ENCODE measurements at regions not wholly inside any gene's neighbourhood (a gene's known extent, or its start where the extent isn't known, plus 50 kb on each side); places are given as distances from the start of the nearest gene placed in this dataset.
"Not testable (repeated sequence)": the region's sequence is repeated elsewhere in the genome, so short reads cannot be mapped to it uniquely, and the experiment has no call there.

DNA sequence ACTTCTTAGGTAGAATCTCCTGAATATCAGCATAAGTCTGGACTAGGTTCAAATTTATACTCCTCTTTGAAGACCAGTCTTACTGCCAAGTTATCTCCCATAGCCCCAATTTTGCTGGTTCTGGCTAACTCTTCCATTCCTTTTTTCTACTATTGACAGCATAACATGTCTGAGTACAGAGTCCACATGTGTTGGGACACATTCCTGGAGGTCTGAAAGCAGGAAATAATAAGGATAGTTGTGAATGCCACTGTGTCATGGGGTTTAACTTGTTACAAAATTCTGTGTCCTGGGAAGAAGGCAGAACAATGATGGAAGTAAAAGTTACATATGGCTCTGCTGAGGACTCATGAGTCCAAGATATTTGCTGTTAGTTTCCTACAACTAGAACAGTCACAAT is 57.4 kb upstream of the ZBTB20 start:
- Histone ChIP-seq H3K4me1 (replicated peaks) (no peaks in the 10 kb centered on the region), H3K36me3 (no peaks in the 10 kb centered on the region), H3K4me3 (no peak overlapping the region), H3K27me3 (replicated peaks) (no peaks in the 10 kb centered on the region), H3K27ac (no peak overlapping the region), H3K9me3 (replicated peaks) (no peaks in the 10 kb centered on the region)
- DNase-seq (ENCODE audit: low read depth in 1 of 2, low spot score in 2 of 2): no peak

DNA sequence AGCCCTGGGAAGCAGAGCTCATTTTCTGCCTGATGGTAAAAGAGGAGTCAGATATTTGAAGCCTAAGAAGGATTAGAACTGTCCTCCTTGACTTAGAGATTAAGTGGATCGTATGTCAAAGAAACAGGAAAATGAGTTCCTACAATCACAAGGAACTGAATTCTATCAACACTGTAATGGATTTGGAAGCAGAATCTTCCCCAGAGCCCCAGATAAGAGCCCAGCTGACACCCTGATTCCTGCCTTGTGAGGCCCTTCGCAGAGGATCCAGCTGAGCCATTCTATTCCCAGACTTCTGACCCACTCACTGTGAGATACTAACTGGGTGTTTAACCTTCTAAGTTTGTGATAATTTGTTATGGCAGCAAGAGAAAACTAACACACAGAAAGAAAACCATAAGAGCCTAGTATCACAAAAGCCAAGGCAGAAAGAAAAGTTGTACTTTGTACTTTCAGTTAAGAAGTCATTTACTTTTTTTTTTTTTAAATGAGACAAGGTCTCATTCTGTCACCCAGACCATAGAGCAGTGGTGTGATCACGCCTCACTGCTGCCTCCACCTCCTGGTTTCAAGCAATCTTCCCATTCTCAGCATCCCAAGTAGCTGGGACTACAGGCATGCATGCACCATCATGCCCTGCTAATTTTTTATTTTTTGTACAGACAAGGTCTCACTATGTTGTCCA is 61.1 kb upstream of the ZBTB20 start:
- Histone ChIP-seq H3K4me3 (no peak overlapping the region), H3K4me1 (replicated peaks) (no peaks in the 10 kb centered on the region), H3K9me3 (replicated peaks) (no peaks in the 10 kb centered on the region), H3K36me3 (no peaks in the 10 kb centered on the region), H3K27ac (no peak overlapping the region), H3K27me3 (replicated peaks) (no peaks in the 10 kb centered on the region)
- no peak for DNase-seq (ENCODE audit: low read depth in 1 of 2, low spot score in 2 of 2)

DNA sequence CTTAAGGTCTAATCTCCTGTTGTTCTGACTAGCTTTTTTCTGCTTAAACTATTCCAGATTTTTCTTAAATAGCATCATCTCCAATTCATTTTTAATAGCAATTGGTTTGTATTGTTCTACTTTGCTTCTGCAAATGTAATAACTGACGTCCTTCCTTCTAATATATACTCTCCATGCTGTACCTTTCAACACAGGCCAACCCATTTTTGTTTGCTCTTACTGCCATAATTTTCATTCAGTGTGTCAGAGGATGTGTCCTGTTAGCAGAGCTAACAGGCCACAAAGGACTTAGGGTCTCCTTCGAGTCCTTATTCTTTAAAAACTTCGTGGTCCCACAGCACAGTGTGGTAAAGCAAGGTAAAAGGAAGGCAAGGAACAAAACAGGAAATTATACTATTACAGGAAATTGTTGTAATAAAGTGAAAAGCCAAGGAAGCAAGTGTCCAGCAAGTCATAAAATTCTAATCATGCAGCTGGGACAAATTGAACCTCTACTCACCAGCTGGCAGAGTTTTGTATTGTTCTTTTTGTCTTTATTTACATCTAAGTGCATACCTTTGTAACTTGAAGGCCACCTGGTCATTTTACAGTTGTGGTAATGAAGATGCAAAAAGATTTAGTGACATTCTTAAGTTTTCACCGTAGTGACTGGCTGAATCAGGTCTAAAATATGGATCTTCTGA is 64.9 kb upstream of the ZBTB20 start:
- DNase-seq (ENCODE audit: low read depth in 1 of 2, low spot score in 2 of 2): no peak
- H3K9me3 ChIP-seq (replicated peaks): no peaks in the 10 kb centered on the region
- no peaks in the 10 kb centered on the region for H3K27me3 ChIP-seq (replicated peaks)
- no peaks in the 10 kb centered on the region for H3K4me1 ChIP-seq (replicated peaks)
- H3K4me3 ChIP-seq: no peak overlapping the region
- no peak overlapping the region for H3K27ac ChIP-seq
- H3K36me3 ChIP-seq: no peaks in the 10 kb centered on the region

- H3K4me1 ChIP-seq (replicated peaks): peaks cover 5% of the 10 kb centered on the region
These were observed 65.5 kb upstream of the ZBTB20 start for GRCh38 chr3:115212615-115213014.

GRCh38 chr3:115213052-115213451 is 66.0 kb upstream of the ZBTB20 start:
- H3K36me3 ChIP-seq; H3K27ac ChIP-seq; H3K4me3 ChIP-seq; H3K27me3 ChIP-seq (replicated peaks); H3K4me1 ChIP-seq (replicated peaks); H3K9me3 ChIP-seq (replicated peaks); DNase-seq (ENCODE audit: low read depth in 1 of 2, low spot score in 2 of 2): not testable (repeated sequence)

More at GRCh38 chr3:115212615-115213014, 65.5 kb upstream of the ZBTB20 start:
- H3K36me3 ChIP-seq: no peaks in the 10 kb centered on the region
- H3K9me3 ChIP-seq (replicated peaks): no peaks in the 10 kb centered on the region
- H3K4me3 ChIP-seq: no peak overlapping the region
- H3K27ac ChIP-seq: no peak overlapping the region
- DNase-seq (ENCODE audit: low read depth in 1 of 2, low spot score in 2 of 2): no peak
- no peaks in the 10 kb centered on the region for H3K27me3 ChIP-seq (replicated peaks)

- H3K27ac ChIP-seq: no peak overlapping the region
These were observed 70.2 kb upstream of the ZBTB20 start for GRCh38 chr3:115217292-115217677.

GRCh38 chr3:115217678-115218451 is 70.8 kb upstream of the ZBTB20 start:
- Histone ChIP-seq H3K4me1 (replicated peaks) (peaks cover 13% of the 10 kb centered on the region), H3K27ac (peak overlapping the region; percentile 24; the same call in 1 of the 2 replicates), H3K36me3 (no peaks in the 10 kb centered on the region), H3K4me3 (no peak overlapping the region), H3K27me3 (replicated peaks) (no peaks in the 10 kb centered on the region), H3K9me3 (replicated peaks) (no peaks in the 10 kb centered on the region)
- DNase-seq (ENCODE audit: low read depth in 1 of 2, low spot score in 2 of 2): peak; percentile 60 to 79

More at GRCh38 chr3:115217292-115217677, 70.2 kb upstream of the ZBTB20 start:
- DNase-seq (ENCODE audit: low read depth in 1 of 2, low spot score in 2 of 2): no peak
- peaks cover 13% of the 10 kb centered on the region for H3K4me1 ChIP-seq (replicated peaks)
- H3K36me3 ChIP-seq: no peaks in the 10 kb centered on the region
- no peak overlapping the region for H3K4me3 ChIP-seq
- H3K27me3 ChIP-seq (replicated peaks): no peaks in the 10 kb centered on the region
- no peaks in the 10 kb centered on the region for H3K9me3 ChIP-seq (replicated peaks)

DNA sequence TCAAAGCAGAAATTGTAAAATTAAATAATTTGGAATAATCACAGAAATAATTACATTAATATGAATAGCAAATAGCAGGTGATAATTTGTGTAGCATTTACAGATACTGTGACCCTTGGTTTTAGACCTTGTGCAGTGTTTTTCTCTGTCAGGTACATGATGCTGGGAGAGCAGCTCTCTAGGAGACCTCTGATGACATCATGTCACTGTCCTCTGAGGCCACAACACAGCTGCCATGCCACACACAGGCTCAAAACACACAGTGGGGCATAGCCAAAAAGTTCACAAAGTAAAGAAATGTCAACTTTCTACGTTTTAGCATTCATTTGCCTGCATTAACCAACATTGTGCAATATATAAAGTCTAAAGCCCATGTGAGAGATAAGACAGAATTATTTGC is 71.8 kb upstream of the ZBTB20 start:
- no peak overlapping the region for H3K27ac ChIP-seq
- H3K4me3 ChIP-seq: no peak overlapping the region
- no peaks in the 10 kb centered on the region for H3K9me3 ChIP-seq (replicated peaks)
- H3K27me3 ChIP-seq (replicated peaks): no peaks in the 10 kb centered on the region
- DNase-seq (ENCODE audit: low read depth in 1 of 2, low spot score in 2 of 2): no peak
- H3K4me1 ChIP-seq (replicated peaks): peaks cover 13% of the 10 kb centered on the region
- no peaks in the 10 kb centered on the region for H3K36me3 ChIP-seq

DNA sequence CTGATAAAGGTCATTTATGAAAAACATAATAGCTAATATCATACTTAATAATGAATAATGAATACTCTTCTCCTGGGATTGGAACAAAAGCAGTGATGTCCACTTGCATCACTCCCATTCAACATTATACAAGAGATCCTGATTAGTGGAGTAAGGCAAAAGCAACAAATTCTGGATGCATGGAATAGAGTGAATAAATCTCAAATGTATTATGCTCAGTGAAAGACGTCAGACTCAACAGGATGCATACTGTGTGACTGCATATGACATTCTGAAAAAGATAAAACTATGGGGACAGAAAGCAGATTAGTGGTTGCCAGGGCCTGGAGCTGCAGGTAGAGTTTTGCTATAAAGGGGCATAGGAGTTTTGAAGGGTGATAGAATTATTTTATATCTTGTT is 77.6 kb upstream of the ZBTB20 start:
- Histone ChIP-seq H3K36me3 (no peaks in the 10 kb centered on the region), H3K4me1 (replicated peaks) (peaks cover 17% of the 10 kb centered on the region), H3K9me3 (replicated peaks) (no peaks in the 10 kb centered on the region), H3K27ac (no peak overlapping the region), H3K27me3 (replicated peaks) (no peaks in the 10 kb centered on the region), H3K4me3 (no peak overlapping the region)
- no peak for DNase-seq (ENCODE audit: low read depth in 1 of 2, low spot score in 2 of 2)

DNA sequence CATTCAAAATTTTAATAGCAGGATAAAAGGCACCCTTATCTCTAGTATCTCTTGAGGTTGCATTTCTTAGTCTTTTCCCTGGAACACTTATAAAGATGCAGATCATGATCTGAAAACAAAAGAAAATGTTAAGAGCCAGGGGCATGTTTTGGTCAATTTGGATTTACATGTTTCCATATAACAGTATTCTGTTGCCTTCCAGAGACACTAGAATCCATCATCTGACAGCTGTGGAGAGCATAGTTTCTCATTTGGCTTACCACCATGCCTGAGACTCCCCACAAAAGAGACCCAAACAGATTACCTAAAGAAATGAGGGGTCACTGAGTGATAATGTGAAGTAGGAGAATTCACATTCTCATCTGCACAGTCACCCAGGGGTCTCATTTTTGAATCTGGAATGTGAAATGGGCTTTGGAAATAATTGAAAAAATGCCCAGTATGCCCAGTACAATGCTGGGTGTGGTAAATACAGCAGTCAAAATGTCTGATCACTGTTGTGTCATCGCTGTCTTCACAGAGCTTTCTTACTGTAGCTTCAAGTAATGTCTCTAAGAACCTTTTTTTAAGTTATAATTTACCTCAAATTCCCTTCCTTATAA is 79.9 kb upstream of the ZBTB20 start:
- no peak overlapping the region for H3K4me3 ChIP-seq
- no peaks in the 10 kb centered on the region for H3K36me3 ChIP-seq
- no peaks in the 10 kb centered on the region for H3K9me3 ChIP-seq (replicated peaks)
- peak overlapping the region; percentile 87 for H3K27ac ChIP-seq
- peaks cover 18% of the 10 kb centered on the region for H3K4me1 ChIP-seq (replicated peaks)
- peak; percentile 36 to 45 for DNase-seq (ENCODE audit: low read depth in 1 of 2, low spot score in 2 of 2)
- H3K27me3 ChIP-seq (replicated peaks): no peaks in the 10 kb centered on the region

DNA sequence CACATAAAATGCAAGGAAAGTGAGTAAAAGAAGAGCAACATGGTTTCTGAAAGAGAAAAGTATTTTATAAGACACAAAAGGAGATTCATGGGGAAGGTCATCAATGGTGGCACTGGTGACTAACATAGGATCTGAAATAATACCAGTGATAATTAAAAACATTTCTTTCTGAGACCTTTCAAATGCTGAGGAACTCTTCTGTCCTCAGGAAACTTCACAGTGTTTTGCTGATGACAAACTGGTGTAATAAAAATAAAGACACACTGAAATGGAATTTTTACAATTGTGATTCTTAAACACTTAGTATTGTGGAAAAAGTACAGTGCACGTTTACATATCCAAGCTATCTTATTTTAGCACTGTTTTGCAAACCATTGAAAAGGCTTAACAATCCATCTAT is 80.4 kb upstream of the ZBTB20 start:
- no peak overlapping the region for H3K4me3 ChIP-seq
- peak overlapping the region; percentile 87 for H3K27ac ChIP-seq
- no peaks in the 10 kb centered on the region for H3K27me3 ChIP-seq (replicated peaks)
- no peaks in the 10 kb centered on the region for H3K9me3 ChIP-seq (replicated peaks)
- H3K4me1 ChIP-seq (replicated peaks): peaks cover 20% of the 10 kb centered on the region
- H3K36me3 ChIP-seq: no peaks in the 10 kb centered on the region
- DNase-seq (ENCODE audit: low read depth in 1 of 2, low spot score in 2 of 2): peak in 1 of 2 experiments; percentile 42

- Histone ChIP-seq H3K27me3 (replicated peaks) (no peaks in the 10 kb centered on the region), H3K9me3 (replicated peaks) (no peaks in the 10 kb centered on the region), H3K27ac (peak overlapping the region; percentile 87), H3K4me1 (replicated peaks) (peaks cover 20% of the 10 kb centered on the region), H3K4me3 (no peak overlapping the region), H3K36me3 (no peaks in the 10 kb centered on the region)
- no peak for DNase-seq (ENCODE audit: low read depth in 1 of 2, low spot score in 2 of 2)
These were observed 81.2 kb upstream of the ZBTB20 start for GRCh38 chr3:115228266-115228665.

GRCh38 chr3:115232167-115232566 is 85.1 kb upstream of the ZBTB20 start:
- DNase-seq (ENCODE audit: low read depth in 1 of 2, low spot score in 2 of 2): no peak
- Histone ChIP-seq H3K36me3 (no peaks in the 10 kb centered on the region), H3K4me3 (no peak overlapping the region), H3K9me3 (replicated peaks) (no peaks in the 10 kb centered on the region), H3K27me3 (replicated peaks) (no peaks in the 10 kb centered on the region), H3K27ac (no peak overlapping the region), H3K4me1 (replicated peaks) (peaks cover 14% of the 10 kb centered on the region)

GRCh38 chr3:115233021-115233420 is 85.9 kb upstream of the ZBTB20 start:
- no peak overlapping the region for H3K27ac ChIP-seq
- no peaks in the 10 kb centered on the region for H3K9me3 ChIP-seq (replicated peaks)
- no peak overlapping the region for H3K4me3 ChIP-seq
- H3K36me3 ChIP-seq: no peaks in the 10 kb centered on the region
- H3K4me1 ChIP-seq (replicated peaks): peaks cover 5% of the 10 kb centered on the region
- H3K27me3 ChIP-seq (replicated peaks): no peaks in the 10 kb centered on the region
- DNase-seq (ENCODE audit: low read depth in 1 of 2, low spot score in 2 of 2): no peak
